Calu3 (cell line): ENCODE measurements at regions not wholly inside any gene's neighbourhood (a gene's known extent, or its start where the extent isn't known, plus 50 kb on each side); places are given as distances from the start of the nearest gene placed in this dataset.

Source experiments
- BruUV-seq: library from RNA; stranded (reverse); fragments of 400-500 nt; replicated peaks from 2 replicates; lab custom pipeline; 2021; lab: Mats Ljungman, UMichigan
- CTCF ChIA-PET: fragments of 300-600 bp; sonication (Branson Sonifier 250); formaldehyde crosslinking; loops from one replicate; lab custom pipeline; 2022; ENCODE audit warnings: antibody characterized with exemption; lab: Charles Lee
- DNase-seq: peaks from one replicate; pipeline ENCODE4 v3.0.0; 2022
- H3K27ac Mint-ChIP-seq: one replicate; pipeline ENCODE4 v1.8.0; 2022; ENCODE audit warnings: mixed read lengths; ENCODE audit not compliant: unreplicated experiment
- H3K27me3 Mint-ChIP-seq: one replicate; pipeline ENCODE4 v1.8.0; 2022; ENCODE audit warnings: mixed read lengths; ENCODE audit not compliant: unreplicated experiment
- H3K36me3 Mint-ChIP-seq: one replicate; pipeline ENCODE4 v1.8.0; 2022; ENCODE audit warnings: mild to moderate bottlenecking, moderate library complexity, mixed read lengths; ENCODE audit not compliant: insufficient read depth, unreplicated experiment
- H3K4me1 Mint-ChIP-seq: one replicate; pipeline ENCODE4 v1.8.0; 2022; ENCODE audit warnings: mild to moderate bottlenecking, low read depth, mixed read lengths; ENCODE audit not compliant: unreplicated experiment
- H3K4me3 Mint-ChIP-seq: one replicate; pipeline ENCODE4 v1.8.0; 2022; ENCODE audit warnings: mild to moderate bottlenecking, low read depth, moderate library complexity, mixed read lengths; ENCODE audit not compliant: unreplicated experiment
- H3K9me3 Mint-ChIP-seq: one replicate; pipeline ENCODE4 v1.8.0; 2022; ENCODE audit warnings: low read depth, mixed read lengths; ENCODE audit not compliant: unreplicated experiment
- CTCF ChIP-seq: fragments of 200-600 bp; IDR thresholded peaks from one replicate; pipeline ENCODE4 v1.8.0; 2022; ENCODE audit warnings: antibody characterized with exemption; ENCODE audit not compliant: unreplicated experiment
- intact Hi-C: fragments of 100-400 bp; cut with micrococcal nuclease; formaldehyde crosslinking; loops from one replicate; pipeline ENCODE4 v1.10.0; 2022; ENCODE audit not compliant: unreplicated experiment

GRCh38 chr14:51500776-51501175, 150.9 kb upstream of the FRMD6 start:
- TF ChIP-seq CTCF: no peak
- Mint-ChIP-seq H3K27me3 (no peaks in the 10 kb centered on the region), H3K4me1 (peaks cover 2% of the 10 kb centered on the region), H3K4me3 (no peak overlapping the region), H3K9me3 (peaks cover 4% of the 10 kb centered on the region), H3K27ac (no peak overlapping the region), H3K36me3 (no peaks in the 10 kb centered on the region)
- no peak for DNase-seq
- intact Hi-C loops: no loop called here
- CTCF ChIA-PET: no interaction called here
- BruUV-seq: no TSS peak

- CTCF ChIA-PET: no interaction called here
- no peaks in the 10 kb centered on the region for H3K36me3 Mint-ChIP-seq
- intact Hi-C loops: no loop called here
- DNase-seq: no peak
- H3K4me1 Mint-ChIP-seq: no peaks in the 10 kb centered on the region
- peaks cover 4% of the 10 kb centered on the region for H3K9me3 Mint-ChIP-seq
- no peaks in the 10 kb centered on the region for H3K27me3 Mint-ChIP-seq
- no TSS peak for BruUV-seq
- H3K4me3 Mint-ChIP-seq: no peak overlapping the region
- TF ChIP-seq CTCF: no peak
- no peak overlapping the region for H3K27ac Mint-ChIP-seq
Observed at GRCh38 chr14:51501746-51502145, 150.0 kb upstream of the FRMD6 start.

GRCh38 chr14:51504669-51505068, 147.0 kb upstream of the FRMD6 start:
- DNase-seq: no peak
- BruUV-seq: no TSS peak
- CTCF ChIA-PET: no interaction called here
- Mint-ChIP-seq H3K27me3 (no peaks in the 10 kb centered on the region), H3K4me3 (no peak overlapping the region), H3K4me1 (no peaks in the 10 kb centered on the region), H3K9me3 (peaks cover 4% of the 10 kb centered on the region), H3K36me3 (no peaks in the 10 kb centered on the region), H3K27ac (no peak overlapping the region)
- TF ChIP-seq CTCF: no peak
- intact Hi-C loops: no loop called here

- intact Hi-C loops: no loop called here
- no peak overlapping the region for H3K27ac Mint-ChIP-seq
- no peak overlapping the region for H3K4me3 Mint-ChIP-seq
- CTCF ChIA-PET: no interaction called here
- no peak for TF ChIP-seq CTCF
- H3K36me3 Mint-ChIP-seq: no peaks in the 10 kb centered on the region
- no TSS peak for BruUV-seq
- H3K27me3 Mint-ChIP-seq: no peaks in the 10 kb centered on the region
- no peak for DNase-seq
- H3K9me3 Mint-ChIP-seq: peaks cover 2% of the 10 kb centered on the region
- no peaks in the 10 kb centered on the region for H3K4me1 Mint-ChIP-seq
Observed at GRCh38 chr14:51507511-51507905, 144.2 kb upstream of the FRMD6 start.
